ENCODE measurements at regions not wholly inside any gene's neighbourhood (a gene's known extent, or its start where the extent isn't known, plus 50 kb on each side); places are given as distances from the start of the nearest gene placed in this dataset.

- TF ChIP-seq CTCF (IDR thresholded peaks at IDR 0.05): no peak
- TF ChIP-seq POLR2A (IDR thresholded peaks at IDR 0.05): no peak
- no peak for TF ChIP-seq EP300 (IDR thresholded peaks at IDR 0.05)
- TF ChIP-seq POLR2AphosphoS5 (IDR thresholded peaks at IDR 0.05): no peak
Measured at GRCh38 chr20:22513574-22513973, 70.8 kb downstream of the FOXA2 start.
